ENCODE measurements at regions not wholly inside any gene's neighbourhood (a gene's known extent, or its start where the extent isn't known, plus 50 kb on each side); places are given as distances from the start of the nearest gene placed in this dataset.
"Not testable (repeated sequence)": the region's sequence is repeated elsewhere in the genome, so short reads cannot be mapped to it uniquely, and the experiment has no call there.

DNA sequence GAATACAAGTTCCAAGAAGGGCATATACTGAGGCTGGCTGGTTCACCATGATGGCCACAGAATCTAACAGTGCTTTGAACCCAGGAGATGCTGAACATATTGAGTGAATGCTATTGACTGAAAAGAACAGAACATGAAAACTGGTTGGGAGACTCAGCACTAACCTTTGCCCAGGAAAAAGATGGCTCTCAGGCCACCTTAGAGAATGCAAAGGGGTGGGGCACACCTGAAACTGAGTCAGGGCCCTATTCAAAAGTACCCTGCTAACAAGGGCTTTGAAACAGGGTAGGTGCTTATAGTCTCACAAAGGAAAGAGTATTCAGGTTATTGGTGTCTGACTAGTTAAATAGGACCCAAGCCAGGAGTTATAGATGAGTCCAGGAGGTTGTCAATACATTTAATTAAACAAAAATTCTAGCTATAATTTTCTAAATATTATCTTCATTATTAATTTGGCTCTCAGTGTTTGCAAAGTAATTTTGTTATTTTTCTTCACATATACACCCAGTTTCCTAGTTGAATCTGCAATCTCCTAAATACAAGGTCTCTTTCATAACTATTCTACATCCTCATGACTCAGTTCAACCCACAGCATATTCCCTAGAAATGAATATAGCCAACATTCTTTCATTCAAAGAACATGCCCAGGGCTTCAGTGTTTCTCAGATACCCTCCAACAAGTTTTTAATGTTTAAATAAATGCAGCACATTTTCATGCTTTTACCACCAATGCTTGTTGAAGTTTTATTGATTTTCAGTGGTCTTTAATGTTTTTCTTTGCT is 144.2 kb upstream of the RAPGEF2 start:
- no peak for DNase-seq (ENCODE audit: low spot score)

DNA sequence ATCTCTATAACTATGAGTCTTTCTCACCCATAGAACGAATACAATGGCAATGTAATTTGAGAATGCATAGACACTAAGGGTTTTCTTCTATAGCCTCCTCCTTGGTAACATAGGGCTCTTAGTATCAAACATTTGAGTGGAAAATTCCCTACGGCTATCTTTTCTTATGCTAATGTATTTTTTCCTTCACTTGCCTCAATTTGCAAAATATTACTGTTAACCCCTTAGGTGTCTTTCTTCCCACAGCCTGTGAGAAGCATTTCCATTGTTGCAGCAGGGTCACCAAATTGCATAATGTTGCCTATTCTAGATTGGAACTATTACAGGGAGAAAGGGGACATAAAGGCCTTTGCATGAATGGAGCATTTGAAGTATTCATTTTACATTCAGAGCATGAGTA is 140.5 kb upstream of the RAPGEF2 start:
- DNase-seq (ENCODE audit: low spot score), result no peak

DNA sequence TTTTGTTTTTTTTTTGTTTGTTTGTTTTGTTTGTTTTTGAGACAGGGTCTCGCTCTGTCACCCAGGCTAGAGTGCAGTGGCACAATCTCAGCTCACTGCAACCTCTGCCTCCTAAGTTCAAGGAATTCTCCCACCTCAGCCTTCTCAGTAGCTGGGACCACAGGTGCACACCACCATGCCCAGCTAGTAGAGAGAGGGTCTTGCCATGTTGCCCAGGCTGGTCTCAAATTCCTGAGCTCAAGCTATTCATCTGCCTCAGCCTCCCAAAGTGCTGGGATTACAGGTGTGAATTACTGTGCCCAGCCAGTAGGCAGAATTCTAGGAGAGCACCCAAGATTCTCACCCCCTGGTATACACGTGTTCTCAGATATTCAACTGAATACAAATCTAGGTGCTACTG is 139.6 kb upstream of the RAPGEF2 start:
- DNase-seq (ENCODE audit: low spot score), result not testable (repeated sequence)

DNA sequence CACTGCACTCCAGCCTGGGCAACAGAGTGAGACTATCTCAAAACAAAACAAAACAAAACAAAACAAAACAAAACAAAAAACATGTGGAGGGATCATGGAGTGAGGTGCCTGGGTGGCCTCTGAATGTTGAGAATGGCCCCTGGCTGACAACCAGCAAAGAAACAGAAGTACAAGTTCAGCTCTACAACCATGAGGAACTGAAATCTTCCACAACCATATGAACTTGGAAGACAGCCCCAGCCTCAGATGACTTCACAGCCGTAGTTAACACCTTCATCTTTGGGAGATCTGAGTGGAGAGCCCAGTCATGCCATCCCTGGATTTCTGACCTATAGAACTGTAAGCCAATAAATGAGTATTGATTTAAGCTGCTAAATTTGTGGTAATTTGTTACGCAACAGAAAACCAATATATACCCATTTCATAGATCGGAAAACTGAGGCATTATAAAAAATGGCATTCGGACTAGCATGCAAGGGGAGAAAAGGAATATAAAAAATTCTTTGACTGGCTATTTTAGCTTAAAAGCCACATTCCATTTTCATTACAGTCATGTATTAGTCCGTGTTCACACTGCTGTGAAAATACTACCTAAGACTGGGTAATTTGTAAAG is 138.7 kb upstream of the RAPGEF2 start:
- no peak for DNase-seq (ENCODE audit: low spot score)

DNA sequence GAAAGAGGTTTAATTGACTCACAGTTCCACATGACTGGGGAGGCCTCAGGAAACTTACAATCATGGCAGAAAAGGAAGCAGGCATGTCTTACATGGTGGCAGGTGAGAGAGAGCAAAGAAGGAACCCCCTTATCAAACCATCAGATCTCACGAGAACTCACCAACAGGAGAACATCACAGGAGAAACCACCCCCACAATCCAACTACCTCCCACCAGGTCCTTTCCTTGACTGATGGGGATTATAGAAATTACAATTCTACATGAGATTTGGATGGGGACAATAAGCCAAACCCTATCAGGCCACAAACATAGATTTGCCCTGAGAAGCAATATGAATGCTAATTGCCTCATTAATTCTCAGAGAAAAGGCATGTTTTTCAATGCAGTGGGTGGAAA is 138.2 kb upstream of the RAPGEF2 start:
- DNase-seq (ENCODE audit: low spot score), result no peak

DNA sequence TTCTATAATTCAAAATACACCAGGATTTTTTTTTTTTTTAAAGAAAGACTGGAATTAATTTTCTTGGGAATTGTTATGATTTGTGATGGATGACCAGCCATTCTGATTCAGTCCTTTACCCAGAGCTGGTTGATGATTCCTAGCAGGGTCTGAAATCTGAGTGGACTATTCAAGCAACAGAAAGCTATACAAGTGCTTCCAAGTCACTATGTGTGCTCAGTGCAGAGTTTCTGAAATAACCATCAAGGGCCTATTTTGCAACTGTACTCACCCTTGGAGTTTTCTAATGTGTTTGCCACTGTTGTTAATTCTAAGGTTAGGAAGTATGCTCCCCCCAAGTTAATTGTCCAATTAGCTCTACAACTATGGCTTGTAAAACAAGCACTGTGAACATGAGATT is 137.7 kb upstream of the RAPGEF2 start:
- DNase-seq (ENCODE audit: low spot score), result no peak

DNA sequence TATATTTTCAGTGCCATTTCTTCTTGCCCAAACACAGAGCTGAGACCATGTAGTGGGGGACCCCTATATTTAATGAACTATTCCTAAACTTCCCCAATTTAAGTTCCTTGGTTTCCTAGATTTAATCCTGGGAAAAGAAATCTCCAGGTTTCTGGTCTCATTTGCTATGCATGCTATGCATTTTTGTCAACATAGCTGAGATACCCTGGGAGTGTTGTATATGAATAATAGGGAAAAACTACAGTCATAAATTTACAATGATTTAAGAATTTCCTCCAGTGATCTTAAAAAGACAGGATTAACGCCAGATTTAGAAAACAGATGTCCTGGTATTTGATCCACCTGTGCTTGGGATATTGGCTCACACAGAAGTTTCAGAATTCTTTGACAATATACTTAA is 136.8 kb upstream of the RAPGEF2 start:
- no peak for DNase-seq (ENCODE audit: low spot score)

DNA sequence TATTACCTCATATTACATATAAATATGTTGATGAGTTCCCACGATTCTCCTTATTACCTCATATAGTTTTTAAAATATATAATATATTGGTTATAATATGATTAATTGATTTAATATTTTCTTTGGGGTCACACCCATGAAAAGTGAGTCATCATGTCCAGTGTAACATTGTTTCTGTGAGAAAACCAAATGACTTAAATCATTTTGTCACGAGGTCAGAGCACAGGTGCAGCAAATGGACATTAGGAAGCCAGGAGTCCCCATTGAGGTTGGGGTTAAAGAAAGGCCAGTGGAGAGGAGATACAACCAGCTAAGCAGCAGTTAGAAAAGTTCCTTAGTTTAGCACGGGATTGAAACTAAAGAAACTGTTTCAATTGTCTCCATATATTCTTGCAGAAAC is 133.9 kb upstream of the RAPGEF2 start:
- DNase-seq (ENCODE audit: low spot score), result no peak

DNA sequence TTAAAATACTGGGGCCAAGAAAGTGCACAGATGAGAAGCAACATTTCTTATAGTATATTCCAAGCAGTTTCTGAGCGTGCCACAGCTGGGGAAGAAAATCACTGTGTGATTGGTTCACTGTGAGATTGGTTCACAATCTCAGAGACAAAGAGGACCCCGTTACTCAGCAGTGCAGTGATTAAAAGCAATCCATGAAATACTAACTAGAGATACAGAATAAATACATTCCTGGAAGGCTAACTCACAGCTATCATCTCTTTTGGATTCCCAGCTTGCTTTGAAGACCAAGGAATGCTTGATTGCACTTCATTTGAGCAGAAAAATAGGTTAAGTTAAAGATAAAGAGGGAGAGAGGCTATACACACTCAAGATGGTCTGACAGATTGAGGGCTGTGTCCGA is 132.1 kb upstream of the RAPGEF2 start:
- no peak for DNase-seq (ENCODE audit: low spot score)

DNA sequence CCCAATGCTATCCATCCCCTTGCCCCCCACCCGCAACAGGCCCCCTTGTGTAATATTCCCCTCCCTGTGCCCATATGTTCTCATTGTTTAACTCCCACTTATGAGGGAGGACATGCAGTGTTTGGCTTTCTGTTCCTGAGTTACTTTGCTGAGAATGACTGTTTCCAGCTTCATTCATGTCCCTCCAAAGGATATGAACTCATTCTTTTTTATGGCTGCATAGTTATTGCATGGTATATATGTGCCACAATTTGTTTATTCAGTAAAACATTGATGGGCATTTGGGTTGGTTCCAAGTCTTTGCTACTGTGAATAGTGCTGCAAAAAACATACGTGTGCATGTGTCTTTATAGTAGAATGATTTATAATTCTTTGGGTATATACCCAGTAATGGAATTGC is 128.4 kb upstream of the RAPGEF2 start:
- not testable (repeated sequence) for DNase-seq (ENCODE audit: low spot score)

DNA sequence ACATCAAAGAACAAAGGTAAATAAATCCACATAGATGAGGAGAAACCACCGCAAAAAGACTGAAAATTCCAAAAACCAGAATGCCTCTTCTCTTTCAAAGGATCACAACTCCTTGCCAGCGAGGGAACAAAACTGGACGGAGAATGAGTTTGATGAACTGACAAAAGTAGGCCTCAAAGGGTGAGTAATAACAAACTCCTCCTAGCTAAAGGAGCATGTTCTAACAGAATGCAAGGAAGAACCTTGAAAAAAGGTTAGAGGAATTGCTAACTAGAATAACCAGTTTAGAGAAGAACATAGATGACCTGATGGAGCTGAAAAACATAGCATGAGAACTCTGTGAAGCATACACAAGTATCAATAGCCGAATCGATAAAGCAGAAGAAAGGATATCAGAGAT is 122.2 kb upstream of the RAPGEF2 start:
- DNase-seq (ENCODE audit: low spot score), result not testable (repeated sequence)

DNA sequence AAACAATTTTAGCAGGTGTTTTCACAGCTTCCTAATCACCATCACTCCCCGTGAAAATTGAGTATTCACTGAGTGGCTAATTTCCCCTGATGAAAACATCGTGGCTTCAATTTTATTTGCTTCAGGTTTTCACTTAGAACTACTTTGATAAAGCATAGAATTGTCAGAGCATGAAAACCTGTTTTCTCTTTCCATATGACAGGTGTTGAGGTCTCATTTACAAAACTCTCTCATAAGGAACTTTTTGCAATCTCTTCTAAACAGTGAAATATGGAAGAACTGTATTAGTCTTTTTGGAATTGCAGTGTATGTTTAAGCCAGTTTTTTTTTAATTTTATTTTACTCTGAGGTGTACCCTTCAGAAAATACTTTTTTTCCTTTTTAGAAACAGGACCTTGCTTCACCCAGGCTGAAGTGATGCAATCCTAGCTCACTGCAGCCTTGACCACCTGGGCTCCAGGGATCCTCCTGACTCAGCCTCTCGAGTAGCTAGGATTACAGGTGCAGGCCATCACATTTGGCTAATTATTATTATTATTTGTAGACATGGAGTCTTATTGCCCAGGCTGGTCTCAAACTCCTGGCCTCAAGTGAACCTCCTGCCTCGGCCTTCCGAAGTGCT is 111.2 kb upstream of the RAPGEF2 start:
- no peak for DNase-seq (ENCODE audit: low spot score)

DNA sequence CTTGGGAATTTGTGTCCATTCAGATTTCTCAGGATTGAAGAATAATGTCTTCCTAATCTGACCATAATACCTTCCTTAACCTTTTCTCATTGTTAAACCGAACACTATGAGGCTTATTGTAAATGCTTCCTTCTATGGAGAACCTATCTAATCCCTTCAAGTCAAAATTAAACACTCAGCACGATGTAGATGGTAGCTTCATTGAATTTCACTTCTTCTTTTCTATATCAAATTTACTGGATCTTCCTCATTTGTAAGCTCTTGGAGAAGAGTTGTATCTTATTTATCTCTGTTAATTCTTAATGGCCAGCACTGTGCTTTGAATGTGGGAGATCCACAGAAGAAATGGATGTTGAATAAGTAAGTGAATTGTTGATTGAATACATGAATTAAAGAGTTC is 109.0 kb upstream of the RAPGEF2 start:
- DNase-seq (ENCODE audit: low spot score), result no peak

DNA sequence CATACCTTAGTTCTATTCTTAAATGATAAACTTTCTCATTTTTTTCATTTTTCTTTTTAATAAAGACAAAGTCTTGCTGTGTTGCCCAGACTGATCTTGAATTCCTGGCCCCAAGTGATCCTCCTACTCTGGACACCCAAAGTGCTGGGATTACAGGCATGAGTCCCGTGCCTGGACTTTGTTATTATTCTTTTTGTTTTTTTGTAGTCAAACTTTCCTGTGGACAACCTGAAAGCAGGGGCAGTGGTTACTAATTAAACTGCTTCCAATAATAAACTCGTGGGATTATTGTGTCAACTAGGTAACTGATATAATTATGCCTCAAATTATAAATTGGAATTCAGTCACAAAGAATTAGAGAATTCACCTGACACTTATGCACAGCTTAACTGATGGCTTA is 107.8 kb upstream of the RAPGEF2 start:
- DNase-seq (ENCODE audit: low spot score), result no peak

DNA sequence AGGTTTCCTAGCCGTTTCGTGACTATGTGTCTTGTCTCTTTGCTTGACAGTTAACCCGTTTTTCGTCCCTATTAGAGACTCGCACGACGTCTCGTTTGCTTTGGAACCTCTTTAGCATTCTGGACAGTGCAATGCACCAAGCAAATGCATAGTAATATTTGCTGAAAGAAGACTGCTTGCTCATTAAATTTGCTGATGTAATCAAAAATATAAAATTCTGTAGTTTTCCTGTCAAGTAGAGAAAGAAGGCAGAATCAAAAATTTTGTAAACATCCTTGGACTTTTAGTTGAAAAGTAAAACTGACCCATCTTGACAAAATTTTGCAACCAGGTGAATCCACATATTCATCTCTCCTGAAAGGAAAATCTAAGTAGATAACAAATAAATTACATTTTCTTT is 106.9 kb upstream of the RAPGEF2 start:
- no peak for DNase-seq (ENCODE audit: low spot score)

DNA sequence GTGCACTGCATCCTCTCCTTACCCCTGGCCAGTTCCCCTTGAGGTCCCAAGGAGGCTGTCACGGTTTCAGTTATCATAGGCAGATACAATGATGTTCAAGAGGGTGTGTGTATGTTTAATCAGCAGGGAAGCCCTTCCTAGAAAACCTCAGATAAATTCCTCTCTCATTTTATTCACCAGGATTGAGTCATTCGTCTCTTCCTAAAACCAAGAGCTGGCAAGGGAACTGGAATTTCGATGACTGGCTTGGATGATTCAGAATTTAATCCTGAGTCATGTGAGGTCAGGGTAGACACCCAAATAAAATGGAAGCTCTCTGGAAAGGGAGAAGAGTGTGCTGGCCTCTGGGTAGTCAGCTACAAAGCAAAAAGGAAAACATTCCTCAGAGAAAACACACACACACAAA is 106.2 kb upstream of the RAPGEF2 start:
- DNase-seq (ENCODE audit: low spot score), result no peak

DNA sequence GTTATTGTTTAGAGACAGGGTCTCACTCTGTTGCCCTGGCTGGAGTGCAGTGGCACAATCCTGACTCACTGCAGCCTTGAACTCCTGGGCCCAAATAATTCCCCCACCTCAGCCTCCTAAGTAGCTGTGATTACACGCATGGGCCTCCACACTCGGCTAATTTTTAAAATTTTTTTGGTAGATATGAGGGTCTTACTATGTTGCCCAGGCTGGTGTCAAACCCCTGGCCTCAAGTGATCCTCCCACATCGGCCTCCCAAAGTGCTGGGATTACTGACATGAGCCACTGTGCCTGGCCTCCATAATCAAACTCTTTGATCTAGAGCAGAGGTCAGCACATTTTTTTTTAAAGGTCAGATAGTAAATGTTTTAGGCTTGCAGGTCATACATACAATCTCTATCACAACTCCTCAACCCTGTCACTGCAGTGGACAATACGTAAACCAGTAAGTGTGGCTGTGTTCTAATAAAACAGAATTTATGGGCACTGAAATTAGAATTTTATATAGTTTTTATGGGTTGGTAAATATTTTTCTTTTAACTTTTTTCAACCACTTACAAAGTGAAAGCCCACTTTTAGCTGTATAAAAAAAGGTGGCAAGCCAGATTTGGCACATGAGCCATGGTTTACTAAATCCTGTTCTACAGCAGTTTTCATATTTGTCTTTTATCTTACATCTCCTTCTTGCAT is 105.1 kb upstream of the RAPGEF2 start:
- no peak for DNase-seq (ENCODE audit: low spot score)

DNA sequence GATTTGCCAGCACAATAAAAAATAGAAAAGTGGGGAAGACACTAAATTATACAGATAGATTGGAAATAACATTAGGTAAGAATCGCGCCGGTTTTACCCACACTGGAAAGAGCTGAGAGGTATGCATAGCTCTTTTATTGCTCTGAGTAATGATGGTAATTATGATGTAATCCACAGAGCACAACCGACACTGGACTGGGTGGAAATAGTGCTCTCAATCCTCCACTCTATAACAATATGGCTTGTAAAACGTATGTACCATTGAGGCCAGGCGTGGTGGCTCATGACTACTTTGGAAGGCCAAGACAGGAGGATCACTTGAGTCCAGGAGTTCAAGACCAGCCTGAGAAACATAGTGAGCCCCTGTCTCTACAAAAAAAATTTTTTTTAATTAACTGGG is 104.3 kb upstream of the RAPGEF2 start:
- DNase-seq (ENCODE audit: low spot score), result no peak

DNA sequence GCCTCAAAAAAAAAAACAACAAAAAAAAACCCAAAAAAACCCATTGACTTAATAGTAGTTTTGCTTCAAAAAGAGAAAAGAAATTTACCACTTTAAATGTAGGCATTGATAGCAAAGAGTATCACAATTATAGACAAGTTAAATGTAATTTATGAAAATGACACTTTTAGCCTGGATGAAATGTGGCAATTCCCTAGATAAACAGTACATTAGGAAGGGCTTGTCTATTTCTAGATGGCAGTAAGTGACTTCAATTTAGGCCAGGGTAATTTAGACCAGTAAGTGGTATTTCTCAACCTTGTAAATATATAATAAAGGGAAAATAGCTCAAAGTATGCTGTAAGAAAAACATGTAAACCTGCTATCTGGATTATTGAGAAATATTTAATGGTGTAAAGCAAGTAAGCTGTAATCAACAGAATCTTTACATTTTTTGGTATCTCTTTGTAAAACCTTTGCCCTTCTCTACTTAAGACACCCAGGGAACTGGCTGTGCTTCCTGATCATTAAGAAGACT is 103.7 kb upstream of the RAPGEF2 start:
- no peak for DNase-seq (ENCODE audit: low spot score)

DNA sequence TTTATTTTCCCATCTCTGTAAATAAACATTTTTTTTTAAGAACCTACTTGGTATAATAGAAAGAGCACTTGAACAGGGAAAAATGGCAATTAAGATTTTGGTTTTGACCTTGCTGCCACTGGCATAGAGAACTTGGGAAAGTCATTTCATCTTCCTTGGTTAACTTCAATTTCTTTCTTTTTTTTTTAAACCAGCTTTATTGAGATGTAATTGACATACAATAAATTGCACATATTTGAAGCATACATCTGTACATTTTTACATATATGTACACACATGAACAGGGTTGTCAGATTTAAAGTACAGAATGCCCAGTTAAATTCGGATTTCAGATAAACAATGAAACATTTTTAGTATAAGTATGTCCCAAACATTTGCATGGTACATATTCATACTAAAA is 103.0 kb upstream of the RAPGEF2 start:
- no peak for DNase-seq (ENCODE audit: low spot score)

DNA sequence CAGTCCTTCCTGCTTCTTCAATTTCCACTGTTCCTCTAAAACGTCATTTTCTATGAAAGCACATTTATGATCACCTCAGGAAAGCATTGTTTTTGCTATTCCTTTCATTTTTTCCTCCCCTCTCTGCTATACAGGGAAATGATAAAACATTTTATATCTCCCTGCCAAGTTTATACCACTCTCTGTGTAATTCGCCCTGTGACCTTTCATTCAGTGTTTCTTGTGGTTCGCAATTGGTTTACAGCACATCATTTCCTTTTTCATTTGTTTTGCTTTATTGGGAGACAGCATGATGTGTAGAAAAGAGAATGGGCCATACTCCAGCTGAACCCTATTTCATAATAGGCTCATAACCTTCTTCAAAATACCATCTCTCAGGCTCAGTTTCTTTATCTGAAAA is 99.9 kb upstream of the RAPGEF2 start:
- DNase-seq (ENCODE audit: low spot score), result no peak

All from SK-N-DZ (cell line).